Keratinocyte (primary cell): ENCODE measurements at regions not wholly inside any gene's neighbourhood (a gene's known extent, or its start where the extent isn't known, plus 50 kb on each side); places are given as distances from the start of the nearest gene placed in this dataset.

Experiments used
- DNase-seq: peaks from one replicate; pipeline ENCODE4 v3.0.0-alpha.2; 2011; ENCODE audit warnings: low read depth, missing footprints, low spot score
- FAIRE-seq: peaks from 2 replicates; lab custom pipeline; 2011; peaks lifted over from hg19 to GRCh38; lab: Jason Lieb, UNC
- H2AFZ ChIP-seq: 2 replicates; pipeline ENCODE4 v1.6.0; 2012; ENCODE audit warnings: low read length, control low read depth, inconsistent platforms; ENCODE audit not compliant: control insufficient read depth
- H3K27ac ChIP-seq: 2 replicates; pipeline ENCODE4 v1.5.1; 2011; ENCODE audit warnings: low read length; ENCODE audit not compliant: control insufficient read depth, insufficient read depth
- H3K27me3 ChIP-seq: 3 replicates; pipeline ENCODE4 v1.6.0; 2011; ENCODE audit warnings: low read length; ENCODE audit not compliant: control insufficient read depth, insufficient read depth; ENCODE audit errors: extremely low read depth
- H3K36me3 ChIP-seq, 2 experiments: 2 replicates in 1 of 2; 3 replicates in 1 of 2; pipeline ENCODE4 v1.5.1; 2011; ENCODE audit warnings: low read length in 2 of 2, mild to moderate bottlenecking in 1 of 2; ENCODE audit not compliant: control insufficient read depth in 2 of 2, insufficient read depth in 2 of 2; ENCODE audit errors: extremely low read depth in 1 of 2
- H3K4me1 ChIP-seq: 3 replicates; pipeline ENCODE4 v1.5.1; 2011; ENCODE audit warnings: low read length; ENCODE audit not compliant: control insufficient read depth, insufficient read depth; ENCODE audit errors: extremely low read depth
- H3K4me2 ChIP-seq: 3 replicates; pipeline ENCODE4 v1.6.0; 2011; ENCODE audit warnings: low read depth, low read length; ENCODE audit not compliant: control insufficient read depth, insufficient read depth; ENCODE audit errors: extremely low read depth
- H3K4me3 ChIP-seq, 3 experiments: fragments of 200-600 bp in 1 of 3; sonication (generic) in 1 of 3; 2 replicates in 2 of 3; 3 replicates in 1 of 3; pipeline ENCODE4 v1.5.1; 2011 to 2016; ENCODE audit warnings: low read length in 3 of 3, mild to moderate bottlenecking in 3 of 3, control low read depth in 2 of 3, inconsistent platforms in 1 of 3, low read depth in 1 of 3, mixed read lengths in 1 of 3, mixed run types in 1 of 3, moderate library complexity in 1 of 3; ENCODE audit not compliant: control insufficient read depth in 2 of 3, insufficient read depth in 2 of 3; ENCODE audit errors: extremely low read depth in 1 of 3
- H3K79me2 ChIP-seq: 2 replicates; pipeline ENCODE4 v1.6.0; 2012; ENCODE audit warnings: low read length; ENCODE audit not compliant: control insufficient read depth, insufficient read depth
- H3K9ac ChIP-seq: 3 replicates; pipeline ENCODE4 v1.6.0; 2011; ENCODE audit warnings: low read length; ENCODE audit not compliant: control insufficient read depth, insufficient read depth; ENCODE audit errors: extremely low read depth
- H3K9me1 ChIP-seq: 3 replicates; pipeline ENCODE4 v1.6.0; 2011; ENCODE audit warnings: low read length; ENCODE audit not compliant: control insufficient read depth, insufficient read depth; ENCODE audit errors: extremely low read depth
- H3K9me3 ChIP-seq: 2 replicates; pipeline ENCODE4 v1.5.1; 2012; ENCODE audit warnings: low read depth, low read length; ENCODE audit not compliant: control insufficient read depth
- H4K20me1 ChIP-seq: 3 replicates; pipeline ENCODE4 v1.6.0; 2011; ENCODE audit warnings: low read length; ENCODE audit not compliant: control insufficient read depth, insufficient read depth; ENCODE audit errors: extremely low read depth
- EZH2 ChIP-seq: IDR thresholded peaks from one replicate; pipeline ENCODE4 v1.6.1; 2012; ENCODE audit warnings: inconsistent platforms, mild to moderate bottlenecking, low read length, moderate library complexity
- dilution Hi-C: fragments of 300-500 bp; cut with MboI; formaldehyde crosslinking; loops from one replicate; pipeline ENCODE4 v1.7.0; 2020; ENCODE audit warnings: low sequenced_read_pairs; ENCODE audit not compliant: extremely low pct_ligation_motif_present
- TF ChIP-seq, protein P1 (sequence below), 3 experiments: IDR thresholded peaks in 1 of 3; conservative IDR thresholded peaks in 1 of 3; optimal IDR thresholded peaks in 1 of 3; 2 replicates in 2 of 3; 3 replicates in 1 of 3; pipeline versions ENCODE3 to v1.5.1; 2011; ENCODE audit warnings: low read length in 3 of 3, mild to moderate bottlenecking in 3 of 3, moderate library complexity in 2 of 3, control low read depth in 1 of 3, inconsistent platforms in 1 of 3; ENCODE audit not compliant: insufficient read depth in 2 of 3; ENCODE audit errors: extremely low read depth in 1 of 3

DNA sequence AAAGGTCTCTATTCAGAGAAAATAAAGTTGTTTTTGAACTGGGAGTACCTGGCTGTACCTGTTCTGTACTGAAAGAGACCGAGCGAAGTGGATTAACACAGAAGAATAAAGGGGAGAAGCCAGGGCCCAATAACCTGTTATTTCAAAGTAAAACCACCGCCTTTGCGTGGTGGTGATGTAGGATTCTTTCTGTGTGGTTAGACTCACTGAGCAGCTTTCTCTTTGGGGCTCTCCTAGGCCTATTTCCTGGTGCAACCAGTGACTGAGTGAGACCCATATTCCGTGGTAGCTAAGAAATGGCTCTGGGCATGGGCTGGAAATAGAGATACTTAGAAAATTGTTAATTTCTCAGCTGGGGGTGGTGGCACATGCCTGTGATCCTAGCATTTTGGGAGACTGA is 99.9 kb downstream of the XCL2 start:
- H4K20me1 ChIP-seq: no peaks in the 10 kb centered on the region
- H3K4me3 ChIP-seq: no peak overlapping the region
- H3K27me3 ChIP-seq: no peaks in the 10 kb centered on the region
- H2AFZ ChIP-seq: no peak overlapping the region
- FAIRE-seq: no peak
- no peaks in the 10 kb centered on the region for H3K9me1 ChIP-seq
- H3K4me1 ChIP-seq: no peaks in the 10 kb centered on the region
- DNase-seq: no peak
- no peak overlapping the region for H3K4me2 ChIP-seq
- H3K9me3 ChIP-seq: no peaks in the 10 kb centered on the region
- H3K36me3 ChIP-seq: no peaks in the 10 kb centered on the region
- no peaks in the 10 kb centered on the region for H3K79me2 ChIP-seq
- H3K9ac ChIP-seq: no peak overlapping the region
- dilution Hi-C loops: no loop called here
- TF ChIP-seq, protein P1, sequence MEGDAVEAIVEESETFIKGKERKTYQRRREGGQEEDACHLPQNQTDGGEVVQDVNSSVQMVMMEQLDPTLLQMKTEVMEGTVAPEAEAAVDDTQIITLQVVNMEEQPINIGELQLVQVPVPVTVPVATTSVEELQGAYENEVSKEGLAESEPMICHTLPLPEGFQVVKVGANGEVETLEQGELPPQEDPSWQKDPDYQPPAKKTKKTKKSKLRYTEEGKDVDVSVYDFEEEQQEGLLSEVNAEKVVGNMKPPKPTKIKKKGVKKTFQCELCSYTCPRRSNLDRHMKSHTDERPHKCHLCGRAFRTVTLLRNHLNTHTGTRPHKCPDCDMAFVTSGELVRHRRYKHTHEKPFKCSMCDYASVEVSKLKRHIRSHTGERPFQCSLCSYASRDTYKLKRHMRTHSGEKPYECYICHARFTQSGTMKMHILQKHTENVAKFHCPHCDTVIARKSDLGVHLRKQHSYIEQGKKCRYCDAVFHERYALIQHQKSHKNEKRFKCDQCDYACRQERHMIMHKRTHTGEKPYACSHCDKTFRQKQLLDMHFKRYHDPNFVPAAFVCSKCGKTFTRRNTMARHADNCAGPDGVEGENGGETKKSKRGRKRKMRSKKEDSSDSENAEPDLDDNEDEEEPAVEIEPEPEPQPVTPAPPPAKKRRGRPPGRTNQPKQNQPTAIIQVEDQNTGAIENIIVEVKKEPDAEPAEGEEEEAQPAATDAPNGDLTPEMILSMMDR (optimal IDR thresholded peaks at IDR 0.05 in 1 of 3, IDR thresholded peaks at IDR 0.05 in 1 of 3, conservative IDR thresholded peaks at IDR 0.05 in 1 of 3; ENCODE audit: extremely low read depth in 1 of 3, insufficient read depth in 2 of 3, low read length in 3 of 3): no peak
- no peak for TF ChIP-seq EZH2
- no peak overlapping the region for H3K27ac ChIP-seq

DNA sequence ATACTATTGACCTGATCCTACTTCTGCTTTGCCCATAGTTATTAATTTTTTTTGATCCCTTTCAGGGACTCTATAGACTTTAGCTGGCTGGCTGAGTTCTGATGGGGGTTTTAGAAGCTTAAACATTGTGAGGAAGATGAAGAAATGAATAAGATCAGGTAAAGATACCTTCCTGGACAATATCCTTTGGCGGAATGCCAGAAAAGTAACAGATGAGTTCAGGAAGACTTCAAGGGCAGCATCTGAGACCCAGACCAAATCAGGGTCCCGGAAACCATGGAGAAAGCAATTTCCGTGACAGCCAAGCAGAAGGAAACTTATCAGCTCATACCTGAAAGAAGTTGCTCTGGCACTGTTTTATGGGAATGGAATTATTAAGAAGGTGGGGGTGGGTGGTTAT is 100.4 kb downstream of the XCL2 start:
- DNase-seq: no peak
- Histone ChIP-seq H3K4me1 (no peaks in the 10 kb centered on the region), H2AFZ (no peak overlapping the region), H3K9me3 (no peaks in the 10 kb centered on the region), H3K27me3 (peaks cover under 1% of the 10 kb centered on the region), H3K4me2 (no peak overlapping the region), H3K79me2 (no peaks in the 10 kb centered on the region), H4K20me1 (no peaks in the 10 kb centered on the region), H3K9ac (no peak overlapping the region), H3K27ac (no peak overlapping the region), H3K4me3 (no peak overlapping the region), H3K9me1 (no peaks in the 10 kb centered on the region), H3K36me3 (no peaks in the 10 kb centered on the region)
- TF ChIP-seq EZH2: no peak
- TF ChIP-seq, protein P1 (optimal IDR thresholded peaks at IDR 0.05 in 1 of 3, IDR thresholded peaks at IDR 0.05 in 1 of 3, conservative IDR thresholded peaks at IDR 0.05 in 1 of 3; ENCODE audit: extremely low read depth in 1 of 3, insufficient read depth in 2 of 3, low read length in 3 of 3): no peak
- dilution Hi-C loops: no loop called here
- no peak for FAIRE-seq
